Left ventricle myocardium inferior (tissue), 1 donor: ENCODE measurements at regions not wholly inside any gene's neighbourhood (a gene's known extent, or its start where the extent isn't known, plus 50 kb on each side); places are given as distances from the start of the nearest gene placed in this dataset.

Experiments used
- DNase-seq: peaks from one replicate; pipeline ENCODE4 v3.0.0-alpha.2; 2020
- H3K27ac ChIP-seq: fragments of 200-600 bp; replicated peaks from 2 replicates; pipeline ENCODE4 v1.8.0; 2021
- H3K27me3 ChIP-seq: fragments of 200-600 bp; 2 replicates; pipeline ENCODE4 v1.8.0; 2021; ENCODE audit warnings: low read depth
- H3K36me3 ChIP-seq: fragments of 200-600 bp; 2 replicates; pipeline ENCODE4 v1.8.0; 2021
- H3K4me1 ChIP-seq: fragments of 200-600 bp; 2 replicates; pipeline ENCODE4 v1.8.0; 2021
- H3K4me3 ChIP-seq: fragments of 200-600 bp; 2 replicates; pipeline ENCODE4 v1.8.0; 2021; ENCODE audit warnings: mild to moderate bottlenecking, moderate library complexity
- H3K9me3 ChIP-seq: fragments of 200-600 bp; replicated peaks from 2 replicates; pipeline ENCODE4 v1.8.0; 2021
- CTCF ChIP-seq: fragments of 200-600 bp; IDR thresholded peaks from 2 replicates; pipeline ENCODE4 v1.8.0; 2021; ENCODE audit warnings: antibody characterized with exemption, mild to moderate bottlenecking, borderline replicate concordance
- intact Hi-C: fragments of 100-400 bp; cut with micrococcal nuclease; formaldehyde crosslinking; loops from one replicate; pipeline ENCODE4 v1.11.0; 2022
- donor health status: DM: no; HTN: yes; CAD: no; lungs with severe emphysema.

GRCh38 chr4:110737931-110738330 lies 115.1 kb upstream of the PITX2 start:
- Histone ChIP-seq H3K36me3 (no peaks in the 10 kb centered on the region), H3K4me1 (no peaks in the 10 kb centered on the region), H3K27ac (no peak overlapping the region), H3K4me3 (no peak overlapping the region), H3K9me3 (no peaks in the 10 kb centered on the region), H3K27me3 (no peaks in the 10 kb centered on the region)
- no peak for DNase-seq
- TF ChIP-seq CTCF: no peak
- intact Hi-C loops: no loop called here

- Histone ChIP-seq H3K9me3 (no peaks in the 10 kb centered on the region), H3K27ac (no peak overlapping the region), H3K27me3 (no peaks in the 10 kb centered on the region), H3K4me3 (no peak overlapping the region), H3K4me1 (no peaks in the 10 kb centered on the region), H3K36me3 (no peaks in the 10 kb centered on the region)
- DNase-seq: no peak
- TF ChIP-seq CTCF: no peak
- intact Hi-C loops: no loop called here
Observed at GRCh38 chr4:110742143-110742542, 119.3 kb upstream of the PITX2 start.

GRCh38 chr4:110748071-110748470 lies 125.2 kb upstream of the PITX2 start:
- no peak overlapping the region for H3K4me3 ChIP-seq
- H3K4me1 ChIP-seq: no peaks in the 10 kb centered on the region
- no peaks in the 10 kb centered on the region for H3K36me3 ChIP-seq
- TF ChIP-seq CTCF: no peak
- intact Hi-C loops: no loop called here
- H3K27ac ChIP-seq: no peak overlapping the region
- H3K9me3 ChIP-seq: no peaks in the 10 kb centered on the region
- DNase-seq: no peak
- H3K27me3 ChIP-seq: no peaks in the 10 kb centered on the region

GRCh38 chr4:110751183-110751582 lies 128.3 kb upstream of the PITX2 start:
- no peak for TF ChIP-seq CTCF
- Histone ChIP-seq H3K27ac (no peak overlapping the region), H3K27me3 (no peaks in the 10 kb centered on the region), H3K9me3 (no peaks in the 10 kb centered on the region), H3K4me1 (no peaks in the 10 kb centered on the region), H3K36me3 (no peaks in the 10 kb centered on the region), H3K4me3 (no peak overlapping the region)
- DNase-seq: no peak
- intact Hi-C loops: no loop called here

- TF ChIP-seq CTCF: no peak
- Histone ChIP-seq H3K9me3 (no peaks in the 10 kb centered on the region), H3K27ac (no peak overlapping the region), H3K27me3 (no peaks in the 10 kb centered on the region), H3K4me3 (no peak overlapping the region), H3K4me1 (no peaks in the 10 kb centered on the region), H3K36me3 (no peaks in the 10 kb centered on the region)
- intact Hi-C loops: no loop called here
- DNase-seq: no peak
Observed at GRCh38 chr4:110751986-110752385, 129.1 kb upstream of the PITX2 start.

- H3K27ac ChIP-seq: no peak overlapping the region
- no peaks in the 10 kb centered on the region for H3K27me3 ChIP-seq
- no peak overlapping the region for H3K4me3 ChIP-seq
- TF ChIP-seq CTCF: no peak
- H3K4me1 ChIP-seq: no peaks in the 10 kb centered on the region
- H3K36me3 ChIP-seq: no peaks in the 10 kb centered on the region
- no peak for DNase-seq
- intact Hi-C loops: no loop called here
- H3K9me3 ChIP-seq: no peaks in the 10 kb centered on the region
Observed at GRCh38 chr4:110753466-110753865, 130.6 kb upstream of the PITX2 start.
